Choroid plexus epithelial cell (primary cell): ENCODE measurements at regions not wholly inside any gene's neighbourhood (a gene's known extent, or its start where the extent isn't known, plus 50 kb on each side); places are given as distances from the start of the nearest gene placed in this dataset.

ENCODE experiments used
- DNase-seq: peaks from one replicate; pipeline ENCODE4 v3.0.0-alpha.2; 2010; ENCODE audit warnings: low read depth
- H3K4me3 ChIP-seq: 2 replicates; pipeline ENCODE4 v1.5.1; 2011; ENCODE audit warnings: low read depth, mild to moderate bottlenecking, control low read depth, low read length, moderate library complexity
- TF ChIP-seq, protein P1 (sequence below): conservative IDR thresholded peaks from 2 replicates; pipeline ENCODE4 v1.5.1; 2011; ENCODE audit warnings: low read depth, mild to moderate bottlenecking, control low read depth, inconsistent platforms, low read length, moderate library complexity

- H3K4me3 ChIP-seq: no peak overlapping the region
- peak; percentile 4 for DNase-seq
- TF ChIP-seq, protein P1, sequence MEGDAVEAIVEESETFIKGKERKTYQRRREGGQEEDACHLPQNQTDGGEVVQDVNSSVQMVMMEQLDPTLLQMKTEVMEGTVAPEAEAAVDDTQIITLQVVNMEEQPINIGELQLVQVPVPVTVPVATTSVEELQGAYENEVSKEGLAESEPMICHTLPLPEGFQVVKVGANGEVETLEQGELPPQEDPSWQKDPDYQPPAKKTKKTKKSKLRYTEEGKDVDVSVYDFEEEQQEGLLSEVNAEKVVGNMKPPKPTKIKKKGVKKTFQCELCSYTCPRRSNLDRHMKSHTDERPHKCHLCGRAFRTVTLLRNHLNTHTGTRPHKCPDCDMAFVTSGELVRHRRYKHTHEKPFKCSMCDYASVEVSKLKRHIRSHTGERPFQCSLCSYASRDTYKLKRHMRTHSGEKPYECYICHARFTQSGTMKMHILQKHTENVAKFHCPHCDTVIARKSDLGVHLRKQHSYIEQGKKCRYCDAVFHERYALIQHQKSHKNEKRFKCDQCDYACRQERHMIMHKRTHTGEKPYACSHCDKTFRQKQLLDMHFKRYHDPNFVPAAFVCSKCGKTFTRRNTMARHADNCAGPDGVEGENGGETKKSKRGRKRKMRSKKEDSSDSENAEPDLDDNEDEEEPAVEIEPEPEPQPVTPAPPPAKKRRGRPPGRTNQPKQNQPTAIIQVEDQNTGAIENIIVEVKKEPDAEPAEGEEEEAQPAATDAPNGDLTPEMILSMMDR: no peak
Observed at GRCh38 chr12:16766736-16767135, 160.8 kb upstream of the LMO3 start.

DNA sequence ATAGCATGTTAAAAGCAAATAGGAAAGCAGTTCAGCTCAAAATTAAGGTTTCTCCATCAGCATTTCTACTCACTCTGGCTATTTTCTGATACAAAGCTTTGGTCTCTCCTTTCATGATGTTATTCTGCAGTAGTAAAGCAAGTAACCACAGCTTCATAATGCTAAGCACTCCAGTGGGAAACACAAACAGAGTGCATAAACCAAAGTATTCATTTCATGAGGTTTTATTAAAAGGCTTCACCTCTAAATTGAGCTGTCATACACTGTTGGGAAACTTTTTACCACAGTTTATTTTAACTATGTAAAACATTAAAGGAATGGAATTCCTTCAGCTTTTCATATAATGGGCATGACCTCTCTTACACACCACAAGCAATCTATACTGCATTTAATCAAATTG is 157.9 kb upstream of the LMO3 start:
- H3K4me3 ChIP-seq: no peak overlapping the region
- peak; percentile 2 for DNase-seq
- TF ChIP-seq, protein P1: no peak

- TF ChIP-seq, protein P1: no peak
- H3K4me3 ChIP-seq: no peak overlapping the region
- no peak for DNase-seq
Observed at GRCh38 chr12:16756833-16757555, 151.0 kb upstream of the LMO3 start.

- H3K4me3 ChIP-seq: no peak overlapping the region
- TF ChIP-seq, protein P1: no peak
Observed at GRCh38 chr12:16730772-16731171, 124.8 kb upstream of the LMO3 start.

GRCh38 chr12:16726879-16727278 is 120.9 kb upstream of the LMO3 start:
- H3K4me3 ChIP-seq: no peak overlapping the region
- DNase-seq: peak; percentile 16
- TF ChIP-seq, protein P1: no peak

More at GRCh38 chr12:16730772-16731171, 124.8 kb upstream of the LMO3 start:
- DNase-seq: no peak

DNA sequence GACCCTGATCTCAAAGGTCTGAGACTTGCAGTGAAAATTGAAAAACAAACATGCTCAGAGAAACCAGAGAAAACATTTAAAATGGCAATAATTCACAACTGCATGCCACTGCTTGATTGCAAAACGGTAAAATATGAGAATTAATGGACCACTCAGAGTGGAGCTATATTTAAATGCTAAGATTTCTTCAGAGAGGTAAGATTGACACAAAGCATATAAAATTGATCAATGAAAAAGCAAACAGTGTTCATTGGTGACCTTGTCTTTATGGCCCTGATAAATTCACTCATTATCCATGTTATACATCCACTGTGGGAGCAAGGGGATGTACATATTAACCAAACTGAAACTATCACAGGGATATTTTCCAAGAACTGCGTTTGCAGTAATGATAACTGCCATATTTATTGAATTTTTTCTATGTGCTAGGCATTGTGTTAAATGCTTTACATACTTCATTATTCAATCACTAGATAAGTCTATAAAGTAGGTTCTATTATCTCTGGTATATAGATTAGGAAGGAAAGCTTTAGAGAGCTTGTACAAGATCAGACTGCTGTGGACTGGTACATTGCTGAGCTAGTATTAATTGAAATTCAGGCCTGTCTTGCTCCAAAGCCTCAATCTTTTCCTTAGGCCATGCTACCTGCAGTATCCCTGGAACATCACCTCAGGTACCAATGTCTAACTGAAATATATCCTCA is 113.9 kb upstream of the LMO3 start:
- DNase-seq: no peak
- TF ChIP-seq, protein P1: no peak

More for the DNA sequence above, 113.9 kb upstream of the LMO3 start:
- H3K4me3 ChIP-seq: no peak overlapping the region
